GM21825 (cell line): ENCODE measurements at regions not wholly inside any gene's neighbourhood (a gene's known extent, or its start where the extent isn't known, plus 50 kb on each side); places are given as distances from the start of the nearest gene placed in this dataset.
A peak's percentile ranks its signal among the peaks of the same experiment; 100 is the strongest.
"Not testable (repeated sequence)": the region's sequence is repeated elsewhere in the genome, so short reads cannot be mapped to it uniquely, and the experiment has no call there.

ENCODE experiments used
- ATAC-seq: cut with Tn5 transposase; IDR thresholded peaks from one replicate; pipeline ENCODE4 v1.9.1; 2021; ENCODE audit warnings: mild to moderate bottlenecking, moderate library complexity; ENCODE audit not compliant: unreplicated experiment

- no peak for ATAC-seq
Observed at GRCh38 chrX:140087875-140088274, 122.6 kb upstream of the CXorf66 start.

GRCh38 chrX:140086691-140087090 is 121.4 kb upstream of the CXorf66 start:
- ATAC-seq = no peak

- ATAC-seq = not testable (repeated sequence)
Observed at GRCh38 chrX:140074851-140075250, 109.5 kb upstream of the CXorf66 start.

GRCh38 chrX:140071037-140071436 is 105.7 kb upstream of the CXorf66 start:
- no peak for ATAC-seq

- ATAC-seq = no peak
Observed at GRCh38 chrX:140065961-140066662, 100.8 kb upstream of the CXorf66 start.

- no peak for ATAC-seq
Observed at GRCh38 chrX:140064993-140065392, 99.7 kb upstream of the CXorf66 start.

GRCh38 chrX:140057001-140057411 is 91.7 kb upstream of the CXorf66 start:
- peak; percentile 92 for ATAC-seq

GRCh38 chrX:140053846-140054245 is 88.5 kb upstream of the CXorf66 start:
- ATAC-seq = no peak

- no peak for ATAC-seq
Observed at GRCh38 chrX:140050906-140051305, 85.6 kb upstream of the CXorf66 start.

GRCh38 chrX:140040386-140040785 is 75.1 kb upstream of the CXorf66 start:
- no peak for ATAC-seq

GRCh38 chrX:140038842-140039241 is 73.5 kb upstream of the CXorf66 start:
- no peak for ATAC-seq

GRCh38 chrX:140034916-140035315 is 69.6 kb upstream of the CXorf66 start:
- no peak for ATAC-seq

GRCh38 chrX:140022482-140022881 is 57.2 kb upstream of the CXorf66 start:
- ATAC-seq = no peak

GRCh38 chrX:140019134-140019533 is 53.8 kb upstream of the CXorf66 start:
- not testable (repeated sequence) for ATAC-seq
